ENCODE measurements at regions not wholly inside any gene's neighbourhood (a gene's known extent, or its start where the extent isn't known, plus 50 kb on each side); places are given as distances from the start of the nearest gene placed in this dataset.

DNA sequence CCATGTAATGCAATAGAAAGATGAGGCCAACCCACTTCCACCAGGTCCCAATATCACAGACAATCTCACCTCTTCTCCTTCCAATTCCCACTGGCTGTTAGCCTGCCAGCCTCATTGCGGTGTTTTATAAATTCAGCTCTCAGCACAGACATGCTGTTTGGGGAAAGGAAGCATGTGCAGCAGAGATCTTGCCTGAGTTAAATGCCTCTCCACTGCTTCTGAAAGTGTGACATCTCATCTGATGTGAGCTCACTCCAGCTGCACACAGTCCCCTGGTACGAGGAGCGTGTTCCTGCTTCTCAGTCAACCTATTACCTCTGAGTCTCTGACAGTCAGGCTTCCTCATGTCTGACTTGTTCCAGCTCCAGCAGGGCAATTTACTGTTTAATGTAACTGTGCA is 122.7 kb upstream of the GUCY1A2 start:
- DNase-seq (ENCODE audit: low spot score) = no peak

- DNase-seq (ENCODE audit: low spot score) = no peak
Observed at GRCh38 chr11:107139396-107139795, 121.1 kb upstream of the GUCY1A2 start.

DNA sequence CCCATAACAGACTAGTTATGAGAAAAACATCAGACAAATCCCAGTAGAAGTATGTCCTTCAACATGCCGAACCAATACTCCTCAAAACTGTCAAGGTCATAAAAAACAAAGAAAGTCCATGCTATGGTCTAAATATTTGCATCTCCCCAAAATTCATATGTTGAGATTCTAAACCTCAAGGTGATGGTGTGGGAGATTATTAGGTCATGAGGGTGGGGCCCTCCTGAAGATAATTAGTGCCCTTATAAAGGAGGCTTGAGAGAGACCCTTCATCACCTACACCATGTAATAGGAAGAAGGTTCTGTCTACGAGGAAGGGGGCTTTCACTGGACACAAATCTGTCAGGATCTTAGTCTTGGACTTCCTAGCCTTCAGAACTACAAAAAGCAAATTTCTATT is 118.6 kb upstream of the GUCY1A2 start:
- no peak for DNase-seq (ENCODE audit: low spot score)

DNA sequence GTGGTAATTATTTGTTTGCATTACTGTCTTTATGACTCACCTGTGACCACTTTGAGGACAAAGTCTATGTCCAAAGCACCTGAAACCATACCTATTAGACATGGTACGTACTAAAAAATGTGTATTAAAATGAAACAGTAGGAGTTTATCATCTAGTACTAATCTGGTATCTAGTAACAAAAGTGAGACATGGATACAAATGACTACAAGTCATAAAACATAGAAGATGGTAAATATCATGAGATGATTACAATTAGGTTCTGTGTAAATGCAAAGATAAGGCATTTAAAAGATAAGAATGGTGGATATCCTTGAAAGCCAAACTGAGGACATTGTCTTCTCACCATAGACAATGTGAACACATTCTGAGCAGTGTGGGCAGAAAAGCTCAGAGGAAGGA is 113.5 kb upstream of the GUCY1A2 start:
- DNase-seq (ENCODE audit: low spot score) = no peak

GRCh38 chr11:107123022-107123421 is 104.7 kb upstream of the GUCY1A2 start:
- no peak for DNase-seq (ENCODE audit: low spot score)

GRCh38 chr11:107118025-107118720 is 99.9 kb upstream of the GUCY1A2 start:
- peak; percentile 47 for DNase-seq (ENCODE audit: low spot score)

DNA sequence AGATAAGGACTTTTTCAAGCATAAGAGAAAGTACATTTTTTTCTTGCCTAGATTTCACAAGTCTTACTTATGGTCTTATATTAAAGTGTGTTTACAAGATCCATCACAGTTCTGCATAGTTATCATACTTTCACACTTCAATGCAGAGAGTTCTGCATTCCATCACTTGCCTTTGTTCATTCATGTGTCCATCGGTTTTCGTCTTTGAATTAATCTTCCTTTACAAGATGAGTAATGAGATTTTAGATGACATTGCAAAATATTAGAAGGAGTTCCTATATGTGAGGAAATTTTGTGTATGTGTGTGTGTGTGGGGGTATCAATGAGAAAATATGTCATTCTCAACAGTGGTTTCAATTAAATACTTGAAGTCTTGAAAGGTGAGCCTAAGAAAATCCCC is 98.1 kb upstream of the GUCY1A2 start:
- DNase-seq (ENCODE audit: low spot score) = no peak

GRCh38 chr11:107102692-107103477 is 84.6 kb upstream of the GUCY1A2 start:
- no peak for DNase-seq (ENCODE audit: low spot score)

DNA sequence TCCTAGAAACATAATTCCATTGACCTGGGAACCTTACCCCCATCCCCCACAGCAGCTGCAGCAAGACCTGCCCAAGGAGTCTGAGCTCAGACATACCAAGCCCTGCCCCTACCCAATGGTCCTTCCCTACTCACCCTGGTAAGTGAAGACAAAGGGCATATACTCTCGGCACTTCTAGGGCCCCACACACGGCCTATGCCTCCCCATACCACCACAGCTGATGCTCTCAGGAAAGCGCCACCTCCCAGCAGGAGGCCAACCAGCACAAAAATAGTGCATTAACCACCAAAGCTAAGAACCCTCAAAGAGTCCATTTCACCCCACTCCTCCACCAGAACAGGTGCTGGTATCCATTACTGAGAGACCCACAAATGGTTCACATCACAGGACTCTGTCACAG is 74.4 kb upstream of the GUCY1A2 start:
- no peak for DNase-seq (ENCODE audit: low spot score)

DNA sequence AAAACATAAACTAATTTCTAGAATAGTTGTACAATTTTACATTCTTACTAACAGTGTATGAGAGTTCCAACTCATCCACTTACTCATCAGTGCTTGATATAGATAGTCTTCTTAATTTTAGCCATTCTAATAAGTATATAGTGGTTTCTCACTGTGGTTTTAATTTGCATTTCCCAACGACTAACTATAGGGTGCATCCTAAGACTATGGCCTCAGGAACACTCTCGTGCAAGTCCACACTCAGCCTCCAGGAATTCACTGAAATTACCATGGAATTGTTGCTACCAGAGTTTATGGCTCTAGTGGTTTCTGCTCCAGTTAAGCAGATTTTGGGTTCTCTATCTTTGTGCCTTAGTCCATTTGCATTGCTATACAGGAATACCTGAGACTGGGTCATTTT is 60.1 kb upstream of the GUCY1A2 start:
- DNase-seq (ENCODE audit: low spot score) = no peak

GRCh38 chr11:107076832-107077231 is 58.6 kb upstream of the GUCY1A2 start:
- DNase-seq (ENCODE audit: low spot score) = no peak

DNA sequence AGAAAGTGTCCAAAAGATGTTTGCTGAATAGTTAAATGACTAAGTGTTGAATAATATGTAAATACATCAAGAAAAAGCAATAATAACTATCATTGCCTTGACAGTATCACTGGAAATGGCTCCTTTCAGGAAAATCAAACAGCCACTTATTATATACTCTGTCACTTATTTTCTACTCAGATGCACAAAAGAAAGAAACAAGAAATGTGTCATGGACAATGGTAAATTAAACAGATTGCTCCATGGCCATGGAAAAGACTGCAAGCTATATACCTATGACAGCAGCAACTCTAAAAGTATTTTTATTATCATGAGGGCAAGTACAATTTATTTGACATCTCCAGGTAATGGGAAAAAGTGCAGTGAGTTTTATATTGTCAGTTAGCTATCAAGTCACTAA is 52.9 kb upstream of the GUCY1A2 start:
- DNase-seq (ENCODE audit: low spot score) = no peak
